H1 (cell line): ENCODE measurements at regions not wholly inside any gene's neighbourhood (a gene's known extent, or its start where the extent isn't known, plus 50 kb on each side); places are given as distances from the start of the nearest gene placed in this dataset.

Experiments used
- CTCF ChIA-PET: fragments of 300-600 bp; sonication (Branson Sonifier 250); formaldehyde crosslinking; loops from one replicate; lab custom pipeline; 2021; ENCODE audit not compliant: partially characterized antibody; lab: Charles Lee
- POLR2A ChIA-PET: fragments of 300-600 bp; sonication (Branson Sonifier 250); formaldehyde crosslinking; loops from one replicate; lab custom pipeline; 2021; ENCODE audit warnings: inconsistent platforms; ENCODE audit not compliant: partially characterized antibody; lab: Charles Lee
- DNase-seq, 2 experiments: peaks; one replicate each; pipeline versions ENCODE4 v3.0.0 to v3.0.0-alpha.2; 2010 to 2022; ENCODE audit warnings: low spot score in 2 of 2, low read depth in 1 of 2, mixed read lengths in 1 of 2
- FAIRE-seq: peaks from 2 replicates; lab custom pipeline; 2011; peaks lifted over from hg19 to GRCh38; lab: Jason Lieb, UNC
- H2AFZ ChIP-seq: 2 replicates; pipeline ENCODE4 v1.8.1; 2012; ENCODE audit warnings: low read length, inconsistent platforms
- H2AK5ac ChIP-seq: 2 replicates; pipeline ENCODE4 v1.6.1; 2013; ENCODE audit warnings: low read depth, low read length
- H2BK120ac ChIP-seq: replicated peaks from 2 replicates; pipeline ENCODE3; 2013; ENCODE audit warnings: low read depth, low read length, inconsistent platforms
- H2BK12ac ChIP-seq: 2 replicates; pipeline ENCODE4 v1.6.1; 2013; ENCODE audit warnings: low read depth, low read length
- H2BK15ac ChIP-seq: 2 replicates; pipeline ENCODE4 v1.6.1; 2013; ENCODE audit warnings: low read length
- H2BK20ac ChIP-seq: 2 replicates; pipeline ENCODE4 v1.6.1; 2013; ENCODE audit warnings: low read length
- H2BK5ac ChIP-seq: 2 replicates; pipeline ENCODE4 v1.6.1; 2013; ENCODE audit warnings: low read depth, low read length
- H3K14ac ChIP-seq: 2 replicates; pipeline ENCODE4 v1.6.1; 2013; ENCODE audit warnings: inconsistent platforms; ENCODE audit not compliant: insufficient read length
- H3K18ac ChIP-seq: 2 replicates; pipeline ENCODE4 v1.6.1; 2013; ENCODE audit warnings: low read length; ENCODE audit errors: extremely low read depth
- H3K23ac ChIP-seq: 2 replicates; pipeline ENCODE4 v1.6.1; 2013; ENCODE audit warnings: inconsistent platforms; ENCODE audit not compliant: insufficient read length
- H3K23me2 ChIP-seq: 2 replicates; pipeline ENCODE4 v1.6.1; 2013; ENCODE audit warnings: low read depth, low read length
- H3K27ac ChIP-seq: 2 replicates; pipeline ENCODE4 v1.6.1; 2011; ENCODE audit warnings: low read depth, low read length, inconsistent platforms
- H3K27me3 ChIP-seq, 4 experiments: replicated peaks in 1 of 4; 1 replicate in 1 of 4; 2 replicates in 3 of 4; pipeline versions ENCODE4 v1.6.1 to v1.8.1; 2011 to 2013; ENCODE audit warnings: low read length in 3 of 4, mild to moderate bottlenecking in 3 of 4, inconsistent platforms in 2 of 4, mixed read lengths in 2 of 4, moderate library complexity in 1 of 4; ENCODE audit not compliant: control insufficient read depth in 3 of 4, insufficient read depth in 3 of 4; ENCODE audit errors: extremely low read depth in 1 of 4
- H3K36me3 ChIP-seq, 4 experiments: 2 replicates each; pipeline versions ENCODE4 v1.6.1 to v1.8.1; 2011 to 2013; ENCODE audit warnings: mild to moderate bottlenecking in 4 of 4, low read length in 3 of 4, moderate library complexity in 2 of 4, control low read depth in 1 of 4, inconsistent platforms in 1 of 4; ENCODE audit not compliant: insufficient read depth in 4 of 4, control insufficient read depth in 2 of 4
- H3K4ac ChIP-seq: replicated peaks from 2 replicates; pipeline ENCODE3; 2013; ENCODE audit warnings: low read length, low read depth, mixed read lengths, inconsistent platforms; ENCODE audit not compliant: insufficient read length
- H3K4me1 ChIP-seq, 4 experiments: replicated peaks in 1 of 4; 1 replicate in 1 of 4; 2 replicates in 3 of 4; pipeline versions ENCODE4 v1.6.1 to v1.8.1; 2011 to 2013; ENCODE audit warnings: low read length in 3 of 4, inconsistent platforms in 2 of 4, mixed read lengths in 1 of 4; ENCODE audit not compliant: insufficient read depth in 4 of 4, control insufficient read depth in 3 of 4
- H3K4me2 ChIP-seq, 2 experiments: 2 replicates each; pipeline versions ENCODE4 v1.6.1 to v1.8.1; 2011 to 2013; ENCODE audit warnings: low read depth in 2 of 2, low read length in 2 of 2, control low read depth in 1 of 2, inconsistent platforms in 1 of 2, mild to moderate bottlenecking in 1 of 2; ENCODE audit not compliant: insufficient read depth in 1 of 2
- H3K4me3 ChIP-seq, 4 experiments: fragments of 200-600, 300-600 bp in 1 of 4; sonication (generic), shearing (Covaris generic), sonication (Bioruptor Twin) in 1 of 4; 2 replicates each; pipeline versions ENCODE4 v1.5.1 to v1.8.1; 2011 to 2016; ENCODE audit warnings: low read length in 4 of 4, low read depth in 3 of 4, control low read depth in 2 of 4, inconsistent platforms in 2 of 4, mild to moderate bottlenecking in 2 of 4, mixed read lengths in 1 of 4, moderate library complexity in 1 of 4; ENCODE audit not compliant: insufficient read depth in 2 of 4; ENCODE audit errors: extremely low read depth in 1 of 4
- H3K56ac ChIP-seq: replicated peaks from 2 replicates; pipeline ENCODE3; 2013; ENCODE audit warnings: low read depth, mild to moderate bottlenecking, mixed read lengths, low read length, inconsistent platforms; ENCODE audit not compliant: insufficient read length
- H3K79me1 ChIP-seq: 2 replicates; pipeline ENCODE4 v1.6.1; 2013; ENCODE audit warnings: low read depth, low read length, control low read depth
- H3K79me2 ChIP-seq, 2 experiments: 2 replicates each; pipeline versions ENCODE4 v1.6.1 to v1.8.1; 2012 to 2013; ENCODE audit warnings: low read length in 2 of 2, mild to moderate bottlenecking in 2 of 2, inconsistent platforms in 1 of 2; ENCODE audit not compliant: insufficient read depth in 2 of 2, control insufficient read depth in 1 of 2
- H3K9ac ChIP-seq, 4 experiments: replicated peaks in 1 of 4; 1 replicate in 1 of 4; 2 replicates in 3 of 4; pipeline versions ENCODE4 v1.6.1 to v1.8.1; 2011 to 2013; ENCODE audit warnings: low read depth in 3 of 4, low read length in 3 of 4, control low read depth in 2 of 4, mild to moderate bottlenecking in 2 of 4, moderate library complexity in 2 of 4, inconsistent platforms in 1 of 4; ENCODE audit errors: extremely low read depth in 1 of 4
- H3K9me3 ChIP-seq, 2 experiments: 2 replicates each; pipeline versions ENCODE4 v1.6.1 to v1.8.1; 2012 to 2013; ENCODE audit warnings: mild to moderate bottlenecking in 2 of 2, moderate library complexity in 2 of 2, control low read depth in 1 of 2, inconsistent platforms in 1 of 2, low read depth in 1 of 2, low read length in 1 of 2, mixed read lengths in 1 of 2; ENCODE audit not compliant: insufficient read depth in 2 of 2
- H4K20me1 ChIP-seq, 2 experiments: replicated peaks in 1 of 2; 2 replicates each; pipeline versions ENCODE3 to v1.8.1; 2011 to 2013; ENCODE audit warnings: inconsistent platforms in 2 of 2, low read length in 2 of 2, mild to moderate bottlenecking in 1 of 2; ENCODE audit not compliant: insufficient read depth in 2 of 2, control insufficient read depth in 1 of 2
- H4K5ac ChIP-seq: 2 replicates; pipeline ENCODE4 v1.6.1; 2013; ENCODE audit warnings: low read length, low read depth, mixed read lengths, inconsistent platforms; ENCODE audit not compliant: insufficient read length
- H4K8ac ChIP-seq: 2 replicates; pipeline ENCODE4 v1.8.0; 2013; ENCODE audit warnings: mild to moderate bottlenecking, moderate library complexity, low read length, inconsistent platforms; ENCODE audit not compliant: insufficient read depth; ENCODE audit errors: extremely low read depth
- H4K91ac ChIP-seq: replicated peaks from 2 replicates; pipeline ENCODE3; 2013; ENCODE audit warnings: low read length, mixed read lengths, inconsistent platforms; ENCODE audit not compliant: insufficient read length
- BCL11A ChIP-seq, 2 experiments: IDR thresholded peaks; one replicate each; pipeline ENCODE4 v1.6.1; 2011; ENCODE audit warnings: low read depth in 2 of 2, low read length in 2 of 2, mild to moderate bottlenecking in 2 of 2
- BRCA1 ChIP-seq: IDR thresholded peaks from 2 replicates; pipeline ENCODE4 v1.6.1; 2012; ENCODE audit warnings: low read depth, low read length, improper control_type of control experiment
- CHD1 ChIP-seq: IDR thresholded peaks from 2 replicates; pipeline ENCODE4 v1.6.1; 2012; ENCODE audit warnings: low read depth, low read length, improper control_type of control experiment
- EZH2 ChIP-seq: fragments of 200-600 bp; sonication (generic); IDR thresholded peaks from 2 replicates; pipeline ENCODE4 v1.7.1; 2012; ENCODE audit warnings: low read depth, mild to moderate bottlenecking, moderate library complexity, low read length, inconsistent platforms; ENCODE audit not compliant: severe bottlenecking
- JUND ChIP-seq: IDR thresholded peaks from 2 replicates; pipeline ENCODE4 v1.6.1; 2011; ENCODE audit warnings: mild to moderate bottlenecking, improper control_type of control experiment, low read length
- RAD21 ChIP-seq, 2 experiments: IDR thresholded peaks in 1 of 2; conservative IDR thresholded peaks in 1 of 2; 2 replicates each; pipeline ENCODE4 v1.6.1; 2011; ENCODE audit warnings: low read depth in 2 of 2, low read length in 2 of 2, improper control_type of control experiment in 1 of 2, inconsistent platforms in 1 of 2, mild to moderate bottlenecking in 1 of 2, moderate library complexity in 1 of 2
- SIRT6 ChIP-seq: IDR thresholded peaks from one replicate; pipeline ENCODE4 v1.7.1; 2012; ENCODE audit warnings: low read length, inconsistent platforms
- YY1 ChIP-seq: IDR thresholded peaks from 2 replicates; pipeline ENCODE4 v1.6.1; 2011; ENCODE audit warnings: low read depth, mild to moderate bottlenecking, low read length
- ZNF274 ChIP-seq: IDR thresholded peaks from 2 replicates; pipeline ENCODE4 v1.7.0; 2012; ENCODE audit warnings: low read length, borderline replicate concordance; ENCODE audit errors: extremely low read depth
- WGBS, 2 experiments: shearing (Covaris generic) in 1 of 2; methylation state at CpG; one replicate each; pipeline versions ENCODE4 v1.1.6 to v1.1.7; 2013 to 2015; ENCODE audit warnings: low lambda C conversion rate in 2 of 2, mixed read lengths in 2 of 2, inconsistent platforms in 1 of 2, low coverage in 1 of 2, missing lambda C conversion rate in 1 of 2; ENCODE audit not compliant: insufficient replicate concordance in 2 of 2, insufficient coverage in 1 of 2, insufficient read length in 1 of 2; ENCODE audit errors: extremely low coverage in 1 of 2, missing lambda C conversion rate in 1 of 2; 5-methylcytosine and 5-hydroxymethylcytosine counted together
- TF ChIP-seq, protein P1 (sequence below), 3 experiments: IDR thresholded peaks; 1 replicate in 2 of 3; 2 replicates in 1 of 3; pipeline versions ENCODE4 v1.5.1 to v1.6.1; 2011; ENCODE audit warnings: low read length in 3 of 3, mild to moderate bottlenecking in 3 of 3, inconsistent platforms in 2 of 3, low read depth in 1 of 3, moderate library complexity in 1 of 3; ENCODE audit not compliant: insufficient read depth in 1 of 3; ENCODE audit errors: control extremely low read depth in 1 of 3

DNA sequence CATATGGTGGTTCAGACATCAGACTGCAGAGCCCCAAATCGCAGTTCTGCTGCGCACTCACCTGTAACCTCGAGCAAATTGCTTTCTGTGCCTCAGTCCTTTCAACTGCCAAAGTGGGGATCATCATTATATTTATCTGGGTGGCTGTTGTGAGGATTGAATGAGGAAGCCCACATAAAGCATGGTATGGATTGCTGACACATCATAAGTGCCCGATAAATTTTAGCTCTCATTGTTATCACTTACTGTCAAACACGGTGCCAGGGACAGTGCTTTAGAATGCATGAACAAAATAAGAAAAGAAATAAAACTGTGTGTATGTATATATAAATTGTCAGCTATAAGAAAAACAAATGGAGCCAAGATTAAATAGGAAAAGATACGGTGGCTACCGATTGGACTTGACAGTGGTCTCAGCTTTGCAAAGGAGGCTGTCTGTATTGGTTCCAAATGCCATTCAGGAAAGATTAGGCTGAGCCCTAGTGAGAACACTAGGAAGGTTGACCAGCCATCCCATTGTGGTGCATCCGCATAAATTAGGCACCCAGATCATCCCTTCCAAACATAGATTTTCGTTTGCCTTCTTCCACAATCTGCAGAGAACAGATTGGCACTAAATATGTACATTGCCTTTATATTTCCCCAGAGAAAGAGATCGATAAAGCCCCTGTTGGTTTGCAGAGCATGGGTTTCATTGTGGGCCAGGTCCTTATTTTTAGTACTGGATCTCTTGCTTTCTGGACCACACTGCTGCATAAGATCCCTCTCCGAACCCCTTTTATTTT lies 91.8 kb upstream of the KAZN start:
- Histone ChIP-seq H3K79me1 (no peaks in the 10 kb centered on the region), H2BK120ac (no peak overlapping the region), H4K5ac (no peak overlapping the region), H3K4ac (no peak overlapping the region), H3K36me3 (no peaks in the 10 kb centered on the region), H3K14ac (no peak overlapping the region), H3K23ac (no peak overlapping the region), H3K27ac (no peak overlapping the region), H2BK15ac (no peak overlapping the region), H3K27me3 (0 out of 7 replicates have a peak, but pooled peaks cover 0 to 2% (median 0%) of the 10 kb centered on the region in 4 experiments), H2BK5ac (no peak overlapping the region), H2AK5ac (no peak overlapping the region), H3K9ac (no peak overlapping the region), H4K8ac (no peak overlapping the region), H3K18ac (no peak overlapping the region), H2BK20ac (no peak overlapping the region), H4K91ac (no peak overlapping the region), H3K4me3 (no peak overlapping the region), H3K79me2 (no peaks in the 10 kb centered on the region), H3K23me2 (no peaks in the 10 kb centered on the region), H3K9me3 (no peaks in the 10 kb centered on the region), H2AFZ (no peak overlapping the region), H3K56ac (no peak overlapping the region), H4K20me1 (no peaks in the 10 kb centered on the region), H3K4me2 (no peak overlapping the region), H2BK12ac (no peak overlapping the region), H3K4me1 (peaks cover 0 to 2% (median under 1%) of the 10 kb centered on the region in 4 experiments; a peak in 2 of 7 replicates)
- DNase-seq (no peak), FAIRE-seq (no peak)
- ChIA-PET POLR2A (no interaction called here), CTCF (interaction anchor here (0.5 kb wide), 1 partner anchor 148 kb away, joined by 3 read pairs; no protein-coding TSS in a partner anchor)
- 90% methylated on average over 11 of the region's 11 CpGs; no CpG with 5 or more reads in 1 of the 2 experiments for WGBS, 2 experiments
- TF ChIP-seq SIRT6 (no peak), BCL11A (IDR thresholded peaks at IDR 0.05; ENCODE audit: low read depth in 2 of 2, low read length in 2 of 2) (no peak), JUND (no peak), CHD1 (no peak), YY1 (no peak), BRCA1 (no peak), ZNF274 (no peak), EZH2 (no peak), RAD21 (IDR thresholded peaks at IDR 0.05 in 1 of 2, conservative IDR thresholded peaks at IDR 0.05 in 1 of 2; ENCODE audit: low read depth in 2 of 2, low read length in 2 of 2) (no peak)
- TF ChIP-seq, protein P1, sequence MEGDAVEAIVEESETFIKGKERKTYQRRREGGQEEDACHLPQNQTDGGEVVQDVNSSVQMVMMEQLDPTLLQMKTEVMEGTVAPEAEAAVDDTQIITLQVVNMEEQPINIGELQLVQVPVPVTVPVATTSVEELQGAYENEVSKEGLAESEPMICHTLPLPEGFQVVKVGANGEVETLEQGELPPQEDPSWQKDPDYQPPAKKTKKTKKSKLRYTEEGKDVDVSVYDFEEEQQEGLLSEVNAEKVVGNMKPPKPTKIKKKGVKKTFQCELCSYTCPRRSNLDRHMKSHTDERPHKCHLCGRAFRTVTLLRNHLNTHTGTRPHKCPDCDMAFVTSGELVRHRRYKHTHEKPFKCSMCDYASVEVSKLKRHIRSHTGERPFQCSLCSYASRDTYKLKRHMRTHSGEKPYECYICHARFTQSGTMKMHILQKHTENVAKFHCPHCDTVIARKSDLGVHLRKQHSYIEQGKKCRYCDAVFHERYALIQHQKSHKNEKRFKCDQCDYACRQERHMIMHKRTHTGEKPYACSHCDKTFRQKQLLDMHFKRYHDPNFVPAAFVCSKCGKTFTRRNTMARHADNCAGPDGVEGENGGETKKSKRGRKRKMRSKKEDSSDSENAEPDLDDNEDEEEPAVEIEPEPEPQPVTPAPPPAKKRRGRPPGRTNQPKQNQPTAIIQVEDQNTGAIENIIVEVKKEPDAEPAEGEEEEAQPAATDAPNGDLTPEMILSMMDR (IDR thresholded peaks at IDR 0.05; ENCODE audit: control extremely low read depth in 1 of 3, insufficient read depth in 1 of 3, low read depth in 1 of 3, low read length in 3 of 3): no peak
